Transverse colon (tissue), 3 donors: ENCODE measurements at regions not wholly inside any gene's neighbourhood (a gene's known extent, or its start where the extent isn't known, plus 50 kb on each side); places are given as distances from the start of the nearest gene placed in this dataset.

Experiments
- POLR2A ChIP-seq: fragments of 450-650 bp; IDR thresholded peaks from one replicate; pipeline ENCODE4 v1.6.1; 2016; ENCODE audit warnings: antibody characterized with exemption, mild to moderate bottlenecking, moderate library complexity
- TF ChIP-seq, protein P1 (sequence below), 5 experiments: fragments of 200-600 bp in 3 of 5; fragments of 450-650 bp in 2 of 5; sonication (generic) in 3 of 5; IDR thresholded peaks; 1 replicate in 2 of 5; 2 replicates in 3 of 5; pipeline ENCODE4 v1.5.1; 2016 to 2017; ENCODE audit warnings: antibody characterized with exemption in 5 of 5, inconsistent platforms in 3 of 5, mild to moderate bottlenecking in 2 of 5, moderate library complexity in 1 of 5

DNA sequence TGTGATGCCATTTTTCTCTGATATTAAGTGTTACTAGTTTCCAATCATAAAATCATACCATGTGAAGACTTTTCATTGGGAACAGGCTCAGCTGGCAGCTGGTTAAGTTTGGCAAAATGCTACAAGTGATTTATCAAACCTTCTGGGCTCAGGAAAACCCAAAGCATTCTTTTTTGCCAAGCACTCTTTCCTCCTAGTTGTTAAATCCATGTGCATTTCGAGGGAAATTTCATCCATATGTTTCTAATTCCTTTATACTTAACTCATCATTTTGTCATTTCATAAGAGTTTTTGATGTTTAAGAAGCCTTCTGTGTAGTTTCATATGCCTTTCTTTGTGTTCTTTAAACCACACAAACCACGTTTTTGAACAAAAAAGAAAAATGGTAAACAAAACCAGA is 217.6 kb upstream of the PDE10A start:
- TF ChIP-seq, protein P1, sequence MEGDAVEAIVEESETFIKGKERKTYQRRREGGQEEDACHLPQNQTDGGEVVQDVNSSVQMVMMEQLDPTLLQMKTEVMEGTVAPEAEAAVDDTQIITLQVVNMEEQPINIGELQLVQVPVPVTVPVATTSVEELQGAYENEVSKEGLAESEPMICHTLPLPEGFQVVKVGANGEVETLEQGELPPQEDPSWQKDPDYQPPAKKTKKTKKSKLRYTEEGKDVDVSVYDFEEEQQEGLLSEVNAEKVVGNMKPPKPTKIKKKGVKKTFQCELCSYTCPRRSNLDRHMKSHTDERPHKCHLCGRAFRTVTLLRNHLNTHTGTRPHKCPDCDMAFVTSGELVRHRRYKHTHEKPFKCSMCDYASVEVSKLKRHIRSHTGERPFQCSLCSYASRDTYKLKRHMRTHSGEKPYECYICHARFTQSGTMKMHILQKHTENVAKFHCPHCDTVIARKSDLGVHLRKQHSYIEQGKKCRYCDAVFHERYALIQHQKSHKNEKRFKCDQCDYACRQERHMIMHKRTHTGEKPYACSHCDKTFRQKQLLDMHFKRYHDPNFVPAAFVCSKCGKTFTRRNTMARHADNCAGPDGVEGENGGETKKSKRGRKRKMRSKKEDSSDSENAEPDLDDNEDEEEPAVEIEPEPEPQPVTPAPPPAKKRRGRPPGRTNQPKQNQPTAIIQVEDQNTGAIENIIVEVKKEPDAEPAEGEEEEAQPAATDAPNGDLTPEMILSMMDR (IDR thresholded peaks at IDR 0.05) = no peak
- no peak for TF ChIP-seq POLR2A
